ENCODE measurements at regions not wholly inside any gene's neighbourhood (a gene's known extent, or its start where the extent isn't known, plus 50 kb on each side); places are given as distances from the start of the nearest gene placed in this dataset.
A peak's percentile ranks its signal among the peaks of the same experiment; 100 is the strongest.

DNA sequence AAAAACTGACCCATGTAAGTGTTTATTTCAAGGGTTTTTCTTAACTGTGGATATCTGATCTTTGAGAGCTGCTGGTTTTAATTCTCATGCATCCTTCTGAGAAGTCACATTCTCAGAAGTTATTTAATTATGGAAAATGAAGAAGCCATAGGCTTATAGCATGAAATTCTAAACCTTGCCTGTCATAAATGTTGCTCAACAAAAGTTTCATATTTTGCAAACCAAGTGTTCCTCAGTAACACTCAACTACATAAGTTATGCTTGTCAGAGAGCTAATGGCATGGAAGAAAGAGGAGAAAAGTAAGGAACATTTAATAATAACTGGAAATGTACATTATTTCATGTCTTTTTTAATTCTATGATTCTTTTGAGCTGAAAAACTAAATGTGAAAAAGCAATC, 78.6 kb upstream of the MPP7 start:
- no peak overlapping the region for H3K4me3 ChIP-seq (ENCODE audit: low read depth, low read length)
- TF ChIP-seq CTCF (IDR thresholded peaks at IDR 0.05; ENCODE audit: insufficient read depth, low read depth, low read length), result no peak
- DNase-seq (ENCODE audit: low read depth), result no peak

DNA sequence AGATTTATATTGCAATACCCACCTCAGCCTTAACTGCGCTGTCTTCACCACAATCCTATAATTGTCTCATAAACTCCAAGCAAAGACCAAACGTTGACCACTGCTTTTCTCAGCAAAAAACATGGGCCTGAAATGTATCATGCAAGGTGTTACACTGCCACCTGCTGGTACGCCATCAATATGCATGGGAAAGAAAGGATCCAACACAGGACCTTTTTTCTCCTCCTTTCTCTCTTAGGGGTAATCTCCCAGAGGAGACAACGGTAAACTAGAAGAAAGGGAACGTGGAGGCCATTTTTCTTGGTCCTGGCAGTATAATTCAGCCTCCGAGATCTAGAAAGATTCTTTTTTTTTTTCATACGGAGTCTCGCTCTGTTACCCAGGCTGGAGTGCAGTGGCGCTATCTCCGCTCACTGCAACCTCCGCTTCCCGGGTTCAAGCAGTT, 79.1 kb upstream of the MPP7 start:
- DNase-seq (ENCODE audit: low read depth), result peak; percentile 81
- peak; percentile 95 for TF ChIP-seq CTCF (IDR thresholded peaks at IDR 0.05; ENCODE audit: insufficient read depth, low read depth, low read length)
- no peak overlapping the region for H3K4me3 ChIP-seq (ENCODE audit: low read depth, low read length)

DNA sequence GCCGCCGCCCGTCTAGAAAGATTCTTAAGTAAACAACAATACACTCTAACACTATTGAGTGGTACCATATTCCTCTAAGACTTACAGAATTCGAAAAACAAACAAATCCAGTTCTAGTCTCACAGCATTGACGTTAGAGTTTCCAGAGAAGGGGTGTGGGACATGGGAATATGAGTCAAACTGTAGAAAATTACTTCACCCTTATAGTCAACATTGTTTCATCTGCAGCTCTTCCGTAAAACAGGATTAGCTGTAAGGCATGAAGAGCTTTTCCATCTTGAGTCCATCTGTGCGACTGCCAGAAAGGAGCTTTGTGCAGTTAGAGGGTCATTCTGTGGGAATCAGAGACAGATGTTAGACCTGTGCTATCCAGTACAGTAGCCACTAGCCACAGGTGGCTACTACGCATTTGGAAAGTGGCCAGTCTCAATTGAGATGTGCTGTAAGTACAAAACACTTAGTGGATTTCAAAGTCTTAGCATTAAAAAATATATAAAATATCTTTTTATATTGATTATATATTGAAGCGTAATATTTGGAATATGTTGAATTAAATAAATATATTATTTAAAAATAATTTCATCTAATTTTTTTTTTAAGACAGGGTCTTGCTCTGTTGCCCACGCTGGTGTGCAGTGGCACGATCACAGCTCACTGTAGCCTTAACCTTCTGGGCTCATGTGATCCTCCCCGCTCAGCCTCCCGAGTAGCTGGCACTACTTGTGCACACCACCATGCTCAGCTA, 79.8 kb upstream of the MPP7 start:
- TF ChIP-seq CTCF (IDR thresholded peaks at IDR 0.05; ENCODE audit: insufficient read depth, low read depth, low read length), result no peak
- H3K4me3 ChIP-seq (ENCODE audit: low read depth, low read length), result no peak overlapping the region
- peak; percentile 16 for DNase-seq (ENCODE audit: low read depth)

DNA sequence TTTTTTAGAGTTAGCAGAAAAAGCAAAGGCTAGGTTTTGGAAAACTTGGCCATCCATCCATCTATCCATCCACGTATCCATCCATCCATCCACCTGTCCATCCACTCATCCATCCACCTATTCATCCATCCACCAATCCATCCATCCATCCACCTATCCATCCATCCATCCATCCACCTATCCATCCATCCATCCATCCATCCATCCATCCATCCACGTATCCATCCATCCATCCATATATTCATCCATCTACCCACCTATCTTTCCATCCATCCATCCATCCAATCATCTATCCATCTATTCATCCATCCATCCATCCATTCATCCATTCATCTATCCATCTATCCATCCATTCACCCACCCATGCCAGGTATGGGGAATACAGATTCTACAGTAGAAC, 81.7 kb upstream of the MPP7 start:
- no peak for DNase-seq (ENCODE audit: low read depth)
- H3K4me3 ChIP-seq (ENCODE audit: low read depth, low read length), result no peak overlapping the region
- TF ChIP-seq CTCF (IDR thresholded peaks at IDR 0.05; ENCODE audit: insufficient read depth, low read depth, low read length), result no peak

- no peak for TF ChIP-seq CTCF (IDR thresholded peaks at IDR 0.05; ENCODE audit: insufficient read depth, low read depth, low read length)
- no peak overlapping the region for H3K4me3 ChIP-seq (ENCODE audit: low read depth, low read length)
These were observed 83.1 kb upstream of the MPP7 start for GRCh38 chr10:28385748-28386502.

DNA sequence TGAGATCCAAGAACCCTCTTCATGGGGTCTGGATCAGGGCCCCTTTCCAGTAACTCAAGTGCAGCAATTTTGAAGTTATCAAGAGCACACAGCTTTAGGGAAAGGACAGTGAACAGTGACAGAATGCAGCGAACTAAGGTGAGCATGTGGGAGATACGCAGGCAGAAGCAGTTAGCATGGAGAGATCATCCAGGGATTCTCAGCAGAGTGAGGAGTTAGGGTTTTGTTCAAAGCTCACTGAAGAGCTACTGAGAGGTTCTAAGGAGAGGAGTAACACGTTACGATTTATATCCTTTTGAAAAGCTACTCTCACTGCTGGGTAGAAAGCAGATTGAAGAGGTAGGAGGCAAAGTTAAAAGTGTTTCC, 83.6 kb upstream of the MPP7 start:
- TF ChIP-seq CTCF (IDR thresholded peaks at IDR 0.05; ENCODE audit: insufficient read depth, low read depth, low read length), result no peak
- DNase-seq (ENCODE audit: low read depth), result no peak
- no peak overlapping the region for H3K4me3 ChIP-seq (ENCODE audit: low read depth, low read length)

More at GRCh38 chr10:28385748-28386502, 83.1 kb upstream of the MPP7 start:
- no peak for DNase-seq (ENCODE audit: low read depth)

All from fibroblast of villous mesenchyme (primary cell).